LNCAP (cell line): ENCODE measurements at regions not wholly inside any gene's neighbourhood (a gene's known extent, or its start where the extent isn't known, plus 50 kb on each side); places are given as distances from the start of the nearest gene placed in this dataset.

Experiments used
- TF ChIP-seq, protein P1 (sequence below): fragments of 450-650 bp; IDR thresholded peaks from 2 replicates; pipeline ENCODE4 v1.5.1; 2017; ENCODE audit warnings: mild to moderate bottlenecking

DNA sequence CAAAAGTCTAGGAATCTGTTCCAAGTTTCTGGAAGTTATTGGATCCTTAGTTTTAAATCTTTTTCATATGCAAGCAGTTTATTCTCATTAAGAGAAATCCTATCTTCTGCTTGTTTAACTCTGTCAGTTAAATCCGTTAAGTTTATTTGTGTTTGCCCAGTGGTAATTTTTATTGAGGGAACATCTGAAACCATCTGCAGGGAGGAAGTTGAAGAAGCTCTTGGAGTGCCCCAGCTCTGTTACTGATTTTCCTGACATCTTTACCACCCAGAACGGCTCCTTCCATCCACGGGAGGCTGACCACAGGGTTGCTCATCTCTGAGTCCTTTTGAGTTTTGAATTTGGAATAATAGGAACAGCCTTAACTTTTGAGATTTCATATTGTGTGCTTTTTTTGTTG lies 99.9 kb upstream of the ZNF618 start:
- TF ChIP-seq, protein P1, sequence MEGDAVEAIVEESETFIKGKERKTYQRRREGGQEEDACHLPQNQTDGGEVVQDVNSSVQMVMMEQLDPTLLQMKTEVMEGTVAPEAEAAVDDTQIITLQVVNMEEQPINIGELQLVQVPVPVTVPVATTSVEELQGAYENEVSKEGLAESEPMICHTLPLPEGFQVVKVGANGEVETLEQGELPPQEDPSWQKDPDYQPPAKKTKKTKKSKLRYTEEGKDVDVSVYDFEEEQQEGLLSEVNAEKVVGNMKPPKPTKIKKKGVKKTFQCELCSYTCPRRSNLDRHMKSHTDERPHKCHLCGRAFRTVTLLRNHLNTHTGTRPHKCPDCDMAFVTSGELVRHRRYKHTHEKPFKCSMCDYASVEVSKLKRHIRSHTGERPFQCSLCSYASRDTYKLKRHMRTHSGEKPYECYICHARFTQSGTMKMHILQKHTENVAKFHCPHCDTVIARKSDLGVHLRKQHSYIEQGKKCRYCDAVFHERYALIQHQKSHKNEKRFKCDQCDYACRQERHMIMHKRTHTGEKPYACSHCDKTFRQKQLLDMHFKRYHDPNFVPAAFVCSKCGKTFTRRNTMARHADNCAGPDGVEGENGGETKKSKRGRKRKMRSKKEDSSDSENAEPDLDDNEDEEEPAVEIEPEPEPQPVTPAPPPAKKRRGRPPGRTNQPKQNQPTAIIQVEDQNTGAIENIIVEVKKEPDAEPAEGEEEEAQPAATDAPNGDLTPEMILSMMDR = no peak

DNA sequence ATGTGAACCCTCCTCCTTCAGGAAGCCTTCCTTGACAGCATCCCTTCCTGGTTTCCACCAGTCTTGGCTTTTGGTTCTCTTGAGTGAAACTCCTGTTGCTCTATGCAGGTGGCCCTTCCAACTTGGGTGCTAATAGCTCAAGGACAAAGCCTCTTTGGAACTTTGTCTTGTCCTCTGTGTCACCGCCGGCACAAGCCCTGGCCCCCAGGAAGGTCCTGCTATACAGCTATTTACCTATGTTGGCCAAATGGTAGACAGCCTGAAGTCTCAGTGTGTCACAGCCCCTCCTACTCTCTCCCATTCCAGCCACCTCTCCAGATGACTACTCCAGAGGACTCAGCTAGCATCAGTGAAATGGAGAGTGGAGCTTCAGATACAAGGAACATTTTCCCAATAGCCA lies 94.7 kb upstream of the ZNF618 start:
- TF ChIP-seq, protein P1 = no peak

DNA sequence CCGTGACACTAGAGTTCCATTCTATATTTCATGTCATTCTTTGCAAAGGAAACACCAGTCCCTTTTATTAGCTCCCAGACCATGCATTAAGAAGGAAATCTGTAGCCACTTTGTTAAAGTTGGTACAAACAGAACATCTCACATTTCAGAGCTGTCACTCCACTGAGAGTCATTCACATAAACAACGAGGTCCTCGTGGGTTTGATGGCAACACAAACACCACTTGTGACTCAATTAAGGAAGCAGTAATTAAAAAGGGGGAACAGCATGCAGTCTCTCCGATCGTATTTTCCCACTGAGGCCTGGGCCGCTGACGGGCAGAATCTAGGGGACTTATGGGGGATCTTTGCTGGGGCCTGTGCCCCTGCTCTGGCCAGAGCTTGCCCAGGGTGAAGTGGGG lies 94.2 kb upstream of the ZNF618 start:
- TF ChIP-seq, protein P1 = no peak

DNA sequence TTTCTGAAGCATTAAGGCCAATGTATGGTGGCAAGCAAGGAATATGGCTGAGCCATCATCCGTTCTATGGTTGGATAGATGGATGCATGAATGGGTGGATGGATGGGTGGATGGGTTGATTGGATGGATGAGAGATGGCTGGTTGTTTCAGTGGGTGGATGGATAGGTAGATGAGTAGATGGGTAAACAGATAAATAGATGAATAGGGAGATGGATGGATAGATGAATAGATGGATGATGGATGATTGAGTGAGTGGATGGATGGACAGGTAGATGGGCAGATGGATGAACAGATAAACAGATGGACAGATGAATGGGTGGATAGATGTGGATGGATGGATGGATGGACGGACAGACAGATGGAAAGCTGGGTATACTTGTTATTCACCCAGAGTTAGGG lies 92.6 kb upstream of the ZNF618 start:
- TF ChIP-seq, protein P1 = no peak

DNA sequence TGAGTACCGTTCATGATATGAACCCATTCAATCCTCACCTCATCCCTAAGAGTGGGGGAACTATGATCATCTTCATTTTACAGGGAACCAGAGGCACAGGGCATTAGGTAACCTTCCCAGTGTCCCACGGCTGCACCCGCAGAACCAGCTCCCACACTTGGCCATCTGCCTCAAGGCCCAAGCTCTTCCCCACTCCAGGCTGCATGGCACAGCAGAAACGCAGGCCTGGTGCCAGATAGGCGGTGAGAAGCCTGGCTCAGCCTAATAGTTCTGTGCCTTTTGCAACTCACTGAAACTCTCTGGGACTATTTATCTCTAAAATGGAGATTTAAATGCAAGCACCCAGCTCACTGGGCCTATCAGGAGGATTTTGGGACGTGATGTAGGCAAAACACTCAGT lies 90.8 kb upstream of the ZNF618 start:
- TF ChIP-seq, protein P1 = no peak

DNA sequence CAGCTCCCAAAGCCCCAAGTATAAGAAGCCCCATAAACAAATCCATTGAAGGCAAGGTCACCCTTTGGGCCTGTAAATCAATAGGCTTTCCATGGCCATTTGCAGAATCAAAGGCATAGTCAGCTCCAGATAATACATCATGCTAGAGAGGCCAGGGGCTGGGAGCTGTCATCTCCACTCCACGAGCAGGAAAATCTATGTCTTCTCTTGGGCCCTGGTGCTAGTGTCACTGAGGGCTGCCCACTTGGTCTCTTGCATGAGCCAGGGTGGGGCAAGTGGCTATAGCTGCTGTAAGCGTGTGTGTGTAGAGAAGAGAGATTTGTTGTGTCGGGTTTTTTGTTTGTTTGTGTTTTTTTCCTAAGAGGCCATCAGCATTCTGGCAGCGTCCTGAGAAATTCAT lies 90.0 kb upstream of the ZNF618 start:
- TF ChIP-seq, protein P1 = no peak

DNA sequence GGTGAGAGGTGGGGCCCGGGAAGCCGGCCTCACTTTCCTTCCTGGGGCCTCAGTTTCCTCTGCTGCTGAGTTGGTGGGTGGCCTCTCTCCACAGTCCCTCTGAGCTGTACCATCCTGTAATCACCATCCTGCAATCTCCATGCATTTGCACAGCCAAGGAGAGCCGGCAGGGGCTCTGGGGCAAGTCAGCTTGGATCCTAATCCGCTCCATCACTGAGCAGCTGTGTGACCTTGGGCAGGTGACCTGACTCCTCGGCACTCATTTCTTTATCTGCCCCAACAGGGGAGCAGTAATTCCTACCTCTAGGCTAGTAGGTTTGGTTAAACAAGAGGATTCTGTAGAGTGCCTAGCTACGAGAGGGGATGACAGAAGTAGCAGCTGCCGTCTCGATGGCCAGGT lies 88.2 kb upstream of the ZNF618 start:
- TF ChIP-seq, protein P1 = no peak

DNA sequence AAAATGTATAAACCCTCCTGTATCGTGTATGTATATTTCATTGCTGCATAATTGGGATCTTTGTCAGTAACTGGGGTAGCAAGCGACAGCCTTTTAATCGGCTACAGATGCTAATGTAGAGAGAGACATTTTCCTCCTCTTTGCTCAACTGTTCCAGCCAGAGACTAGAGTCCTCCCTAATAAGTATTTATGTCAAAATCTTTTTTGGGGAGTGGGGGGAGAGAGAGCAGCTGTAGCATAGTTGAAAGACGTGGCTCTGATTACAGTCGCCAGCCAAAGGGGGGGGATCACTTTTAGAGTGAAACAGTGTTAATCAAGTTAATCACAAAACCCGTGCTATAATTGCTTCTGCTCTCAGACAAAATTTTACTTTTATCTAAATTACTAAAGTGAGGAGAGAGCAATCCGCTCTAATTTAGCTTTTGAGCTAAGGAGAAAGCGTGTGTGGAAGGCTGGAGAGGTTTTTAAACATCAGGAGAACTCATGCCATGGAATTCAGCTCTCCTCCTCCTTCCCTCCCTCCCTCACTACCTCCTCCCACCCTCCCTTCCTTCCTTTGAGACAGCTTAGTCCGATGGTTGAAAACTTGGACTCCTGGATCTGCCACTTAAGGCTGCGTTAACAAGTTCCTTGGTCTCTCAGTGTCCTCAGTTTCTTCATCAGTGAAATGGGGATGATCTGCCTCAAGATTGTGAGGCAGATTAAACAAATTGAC lies 87.3 kb upstream of the ZNF618 start:
- TF ChIP-seq, protein P1 = no peak
